ENCODE measurements at regions not wholly inside any gene's neighbourhood (a gene's known extent, or its start where the extent isn't known, plus 50 kb on each side); places are given as distances from the start of the nearest gene placed in this dataset.

- TF ChIP-seq CTCF (conservative IDR thresholded peaks at IDR 0.05 in 1 of 2, IDR thresholded peaks at IDR 0.05 in 1 of 2; ENCODE audit: low read depth in 1 of 2, low read length in 2 of 2) (no peak), EZH2 (IDR thresholded peaks at IDR 0.05; ENCODE audit: low read length, missing control alignments) (no peak)
Observed at GRCh38 chr3:157961665-157962064, 144.6 kb downstream of the SHOX2 start.
